ENCODE measurements at regions not wholly inside any gene's neighbourhood (a gene's known extent, or its start where the extent isn't known, plus 50 kb on each side); places are given as distances from the start of the nearest gene placed in this dataset.

DNA sequence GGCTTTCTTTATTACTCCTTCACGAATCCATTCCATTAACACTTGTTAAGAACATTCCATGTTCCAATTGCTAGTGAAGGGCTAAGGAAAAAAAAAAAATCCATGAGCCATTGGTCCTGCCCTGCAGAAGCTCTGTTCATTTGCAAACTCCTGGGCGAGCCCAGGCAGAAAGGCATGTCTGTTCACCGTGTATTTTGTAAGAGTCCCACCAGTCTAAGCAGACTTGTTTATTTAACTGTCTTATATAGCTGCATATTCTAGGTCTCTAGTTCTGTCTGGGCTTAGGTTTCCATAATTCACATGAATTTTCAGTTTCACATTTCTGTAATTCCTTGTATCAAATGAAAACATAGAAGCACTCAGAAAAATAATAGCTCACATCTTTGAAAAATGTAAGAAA is 97.4 kb upstream of the POU2AF2 start:
- H3K79me2 ChIP-seq (ENCODE audit: low read length) = no peaks in the 10 kb centered on the region
- no peak overlapping the region for H2AFZ ChIP-seq (ENCODE audit: low read length)
- no peaks in the 10 kb centered on the region for H4K20me1 ChIP-seq (ENCODE audit: insufficient read depth, low read length)
- no peaks in the 10 kb centered on the region for H3K9me2 ChIP-seq (replicated peaks; ENCODE audit: insufficient read depth, low read length)
- H3K36me3 ChIP-seq (replicated peaks; ENCODE audit: insufficient read depth, low read length) = no peaks in the 10 kb centered on the region
- no peak for TF ChIP-seq EZH2 (optimal IDR thresholded peaks at IDR 0.05; ENCODE audit: low read depth, low read length)
- TF ChIP-seq, protein P1, sequence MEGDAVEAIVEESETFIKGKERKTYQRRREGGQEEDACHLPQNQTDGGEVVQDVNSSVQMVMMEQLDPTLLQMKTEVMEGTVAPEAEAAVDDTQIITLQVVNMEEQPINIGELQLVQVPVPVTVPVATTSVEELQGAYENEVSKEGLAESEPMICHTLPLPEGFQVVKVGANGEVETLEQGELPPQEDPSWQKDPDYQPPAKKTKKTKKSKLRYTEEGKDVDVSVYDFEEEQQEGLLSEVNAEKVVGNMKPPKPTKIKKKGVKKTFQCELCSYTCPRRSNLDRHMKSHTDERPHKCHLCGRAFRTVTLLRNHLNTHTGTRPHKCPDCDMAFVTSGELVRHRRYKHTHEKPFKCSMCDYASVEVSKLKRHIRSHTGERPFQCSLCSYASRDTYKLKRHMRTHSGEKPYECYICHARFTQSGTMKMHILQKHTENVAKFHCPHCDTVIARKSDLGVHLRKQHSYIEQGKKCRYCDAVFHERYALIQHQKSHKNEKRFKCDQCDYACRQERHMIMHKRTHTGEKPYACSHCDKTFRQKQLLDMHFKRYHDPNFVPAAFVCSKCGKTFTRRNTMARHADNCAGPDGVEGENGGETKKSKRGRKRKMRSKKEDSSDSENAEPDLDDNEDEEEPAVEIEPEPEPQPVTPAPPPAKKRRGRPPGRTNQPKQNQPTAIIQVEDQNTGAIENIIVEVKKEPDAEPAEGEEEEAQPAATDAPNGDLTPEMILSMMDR (IDR thresholded peaks at IDR 0.05; ENCODE audit: low read length) = no peak
- H3K4me3 ChIP-seq (ENCODE audit: low read length) = no peak overlapping the region
- DNase-seq = no peak
- no peak overlapping the region for H3K9ac ChIP-seq (ENCODE audit: low read length)
- no peaks in the 10 kb centered on the region for H3K4me1 ChIP-seq (ENCODE audit: low read length)
- no peak overlapping the region for H3K27ac ChIP-seq (ENCODE audit: low read length)
- no peaks in the 10 kb centered on the region for H3F3A ChIP-seq (ENCODE audit: insufficient read depth, low read length)
- no peaks in the 10 kb centered on the region for H3K27me3 ChIP-seq (replicated peaks; ENCODE audit: insufficient read depth, low read length)
- H3K9me3 ChIP-seq (replicated peaks; ENCODE audit: insufficient read depth, low read length) = no peaks in the 10 kb centered on the region
- H3K4me2 ChIP-seq (ENCODE audit: low read depth, low read length) = no peak overlapping the region

DNA sequence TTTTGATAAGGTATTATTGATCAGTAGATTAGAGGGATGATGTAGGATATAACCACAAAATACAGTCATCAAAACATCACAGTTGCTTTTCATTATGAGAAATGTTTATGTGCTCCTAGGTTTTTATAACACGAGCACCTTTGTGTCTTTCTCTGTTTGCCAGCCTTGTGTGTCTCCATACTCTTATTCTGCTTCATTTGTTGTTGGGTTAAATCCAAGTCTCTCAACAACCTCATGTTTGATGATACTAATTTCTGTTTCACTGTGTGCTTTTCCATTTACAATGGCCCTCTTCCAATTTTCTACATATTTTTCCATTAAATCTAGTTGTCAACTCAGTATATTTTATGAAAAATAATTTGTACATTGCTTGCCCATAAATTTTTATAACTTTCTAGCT is 107.7 kb upstream of the POU2AF2 start:
- Histone ChIP-seq H3K4me1 (ENCODE audit: low read length) (no peaks in the 10 kb centered on the region), H3F3A (ENCODE audit: insufficient read depth, low read length) (no peaks in the 10 kb centered on the region), H3K4me3 (ENCODE audit: low read length) (no peak overlapping the region), H2AFZ (ENCODE audit: low read length) (no peak overlapping the region), H3K27ac (ENCODE audit: low read length) (no peak overlapping the region), H3K27me3 (replicated peaks; ENCODE audit: insufficient read depth, low read length) (no peaks in the 10 kb centered on the region), H4K20me1 (ENCODE audit: insufficient read depth, low read length) (no peaks in the 10 kb centered on the region), H3K9me2 (replicated peaks; ENCODE audit: insufficient read depth, low read length) (no peaks in the 10 kb centered on the region), H3K36me3 (replicated peaks; ENCODE audit: insufficient read depth, low read length) (no peaks in the 10 kb centered on the region), H3K9ac (ENCODE audit: low read length) (no peak overlapping the region), H3K4me2 (ENCODE audit: low read depth, low read length) (no peak overlapping the region), H3K9me3 (replicated peaks; ENCODE audit: insufficient read depth, low read length) (no peaks in the 10 kb centered on the region), H3K79me2 (ENCODE audit: low read length) (no peaks in the 10 kb centered on the region)
- no peak for DNase-seq
- TF ChIP-seq, protein P1 (IDR thresholded peaks at IDR 0.05; ENCODE audit: low read length) = no peak
- TF ChIP-seq EZH2phosphoT487 (IDR thresholded peaks at IDR 0.05; ENCODE audit: low read length) (no peak), EZH2 (optimal IDR thresholded peaks at IDR 0.05; ENCODE audit: low read depth, low read length) (no peak)

DNA sequence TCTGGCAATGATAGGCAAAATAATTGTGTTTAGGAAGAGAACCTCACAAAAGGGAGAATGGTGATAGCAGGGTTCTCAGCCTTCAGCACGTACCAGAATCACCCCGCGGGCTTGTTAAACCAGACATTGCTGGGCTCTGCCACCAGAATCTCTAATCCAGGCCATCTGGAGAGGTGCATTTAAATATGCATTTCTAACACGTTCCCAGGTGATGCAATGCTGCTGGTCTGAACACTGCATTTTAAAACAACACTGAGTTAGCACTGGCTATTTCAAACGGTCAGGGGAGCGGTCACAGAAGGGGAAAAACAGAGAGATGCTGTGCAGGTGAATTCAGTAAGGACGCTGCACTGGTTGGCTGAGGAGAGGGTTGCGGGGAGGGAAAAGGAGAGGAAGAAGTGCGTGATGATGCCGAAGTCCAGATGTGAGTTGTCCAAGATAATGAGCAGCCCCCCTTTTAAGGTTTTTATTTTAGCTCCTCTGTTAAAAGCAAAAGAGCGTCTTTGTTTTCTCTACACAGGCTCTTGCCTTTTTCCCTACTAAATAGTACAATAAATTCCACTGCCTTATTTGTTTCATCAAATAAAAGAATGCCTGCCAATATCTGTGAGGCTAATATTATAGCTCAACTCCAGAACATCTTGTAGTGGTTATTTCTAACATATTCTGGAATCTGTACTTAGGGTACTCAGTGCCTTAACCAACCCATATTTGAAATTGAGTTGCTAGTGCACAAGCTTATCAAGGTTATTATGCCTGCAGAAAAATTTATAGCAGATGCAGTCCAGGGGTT is 109.6 kb upstream of the POU2AF2 start:
- H3K36me3 ChIP-seq (replicated peaks; ENCODE audit: insufficient read depth, low read length) = no peaks in the 10 kb centered on the region
- no peaks in the 10 kb centered on the region for H3K4me1 ChIP-seq (ENCODE audit: low read length)
- H3K4me3 ChIP-seq (ENCODE audit: low read length) = no peak overlapping the region
- DNase-seq = no peak
- TF ChIP-seq, protein P1 (IDR thresholded peaks at IDR 0.05; ENCODE audit: low read length) = no peak
- no peak for TF ChIP-seq EZH2phosphoT487 (IDR thresholded peaks at IDR 0.05; ENCODE audit: low read length)
- TF ChIP-seq EZH2 (optimal IDR thresholded peaks at IDR 0.05; ENCODE audit: low read depth, low read length) = no peak
- H3K27ac ChIP-seq (ENCODE audit: low read length) = no peak overlapping the region
- H3K9ac ChIP-seq (ENCODE audit: low read length) = no peak overlapping the region
- no peaks in the 10 kb centered on the region for H3K79me2 ChIP-seq (ENCODE audit: low read length)
- no peak overlapping the region for H2AFZ ChIP-seq (ENCODE audit: low read length)
- no peaks in the 10 kb centered on the region for H3F3A ChIP-seq (ENCODE audit: insufficient read depth, low read length)
- no peaks in the 10 kb centered on the region for H3K9me2 ChIP-seq (replicated peaks; ENCODE audit: insufficient read depth, low read length)
- H3K27me3 ChIP-seq (replicated peaks; ENCODE audit: insufficient read depth, low read length) = no peaks in the 10 kb centered on the region
- no peaks in the 10 kb centered on the region for H4K20me1 ChIP-seq (ENCODE audit: insufficient read depth, low read length)
- H3K9me3 ChIP-seq (replicated peaks; ENCODE audit: insufficient read depth, low read length) = no peaks in the 10 kb centered on the region
- no peak overlapping the region for H3K4me2 ChIP-seq (ENCODE audit: low read depth, low read length)

Data from MM.1S (cell line).